ENCODE measurements at regions not wholly inside any gene's neighbourhood (a gene's known extent, or its start where the extent isn't known, plus 50 kb on each side); places are given as distances from the start of the nearest gene placed in this dataset.
A peak's percentile ranks its signal among the peaks of the same experiment; 100 is the strongest.

DNA sequence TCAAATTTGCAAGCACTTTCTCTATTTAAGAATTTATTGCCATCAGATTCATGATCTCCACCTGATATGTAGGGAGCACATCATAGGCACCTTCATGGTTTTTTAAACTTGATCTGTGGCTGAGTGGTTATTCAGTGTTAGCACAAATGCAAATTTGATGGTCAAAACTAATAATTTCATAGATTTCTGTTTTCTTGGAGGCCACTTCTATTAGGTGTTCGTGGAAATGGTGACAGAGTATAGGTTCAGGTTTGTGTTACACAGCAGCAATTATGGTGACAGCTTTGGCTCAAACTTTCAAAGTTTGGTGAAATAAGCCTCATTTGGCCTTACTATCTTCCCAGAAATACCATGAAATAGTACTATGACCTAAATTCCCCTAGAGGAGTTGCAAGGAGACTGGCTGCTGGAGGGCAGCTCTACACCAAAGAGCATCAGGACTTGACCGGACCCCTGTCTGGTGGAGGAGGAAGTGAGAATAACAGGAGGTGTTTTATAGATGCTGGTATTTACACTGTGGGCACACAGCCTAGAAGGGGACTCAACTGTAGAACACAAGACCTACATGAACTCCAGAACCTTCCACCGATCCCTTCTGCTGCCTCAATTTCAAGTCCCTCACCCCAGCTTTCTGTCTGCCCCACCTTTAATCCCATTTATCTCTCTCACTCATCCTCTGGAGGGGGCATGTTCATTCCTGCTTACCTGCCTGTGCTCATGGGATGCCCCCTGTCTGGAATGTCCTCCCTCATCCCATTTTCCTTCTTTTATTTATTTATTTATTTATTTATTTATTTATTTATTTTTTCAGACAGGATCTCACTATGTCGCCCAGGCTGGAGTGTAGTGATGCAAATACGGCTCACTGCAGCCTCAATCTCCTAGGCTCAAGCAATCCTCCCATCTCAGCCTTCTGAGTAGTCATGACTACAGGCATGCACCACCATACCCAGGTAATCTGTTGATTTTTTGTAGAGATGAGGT, 132.9 kb upstream of the SIX2 start:
- no peak for DNase-seq (ENCODE audit: low read depth)

DNA sequence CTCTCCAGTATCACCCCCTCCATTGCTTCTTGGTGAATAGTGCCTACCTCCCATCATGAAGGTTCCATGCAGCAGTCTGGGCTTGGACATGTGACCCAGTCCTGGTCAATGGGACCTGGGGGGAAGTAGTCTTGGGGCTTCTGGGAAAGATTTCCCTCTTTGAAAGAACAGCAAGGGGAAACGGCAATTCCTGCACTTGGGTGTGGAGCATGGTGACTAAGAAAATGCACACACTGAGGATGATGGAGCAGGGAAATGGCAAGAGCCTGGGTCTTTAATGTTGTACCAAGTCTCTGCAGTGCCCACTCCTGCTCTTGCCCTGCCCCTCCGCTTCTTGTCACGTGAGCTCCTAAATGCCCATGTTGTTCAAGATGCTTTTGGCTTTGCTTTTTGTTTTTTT, 131.4 kb upstream of the SIX2 start:
- DNase-seq (ENCODE audit: low read depth), result no peak

DNA sequence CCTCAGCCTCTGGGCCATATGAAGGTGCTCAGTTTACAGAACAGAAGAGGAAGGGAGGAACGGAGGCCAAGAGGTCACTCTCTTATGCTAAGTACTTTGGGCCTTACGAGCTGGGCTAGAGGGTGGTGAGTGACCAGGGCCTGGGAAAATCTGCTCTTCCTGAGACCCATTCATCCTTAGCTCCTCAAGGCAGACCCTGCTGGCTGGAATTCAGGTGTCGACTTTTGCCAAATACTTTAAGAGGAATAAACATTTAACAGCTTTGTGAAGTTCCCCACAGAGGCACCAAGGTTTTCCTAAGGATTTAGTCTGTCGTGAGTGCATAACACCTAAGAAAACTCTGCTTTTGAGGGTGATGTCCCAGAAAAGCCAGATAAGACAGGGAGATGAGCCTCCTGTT, 129.7 kb upstream of the SIX2 start:
- DNase-seq (ENCODE audit: low read depth), result no peak

DNA sequence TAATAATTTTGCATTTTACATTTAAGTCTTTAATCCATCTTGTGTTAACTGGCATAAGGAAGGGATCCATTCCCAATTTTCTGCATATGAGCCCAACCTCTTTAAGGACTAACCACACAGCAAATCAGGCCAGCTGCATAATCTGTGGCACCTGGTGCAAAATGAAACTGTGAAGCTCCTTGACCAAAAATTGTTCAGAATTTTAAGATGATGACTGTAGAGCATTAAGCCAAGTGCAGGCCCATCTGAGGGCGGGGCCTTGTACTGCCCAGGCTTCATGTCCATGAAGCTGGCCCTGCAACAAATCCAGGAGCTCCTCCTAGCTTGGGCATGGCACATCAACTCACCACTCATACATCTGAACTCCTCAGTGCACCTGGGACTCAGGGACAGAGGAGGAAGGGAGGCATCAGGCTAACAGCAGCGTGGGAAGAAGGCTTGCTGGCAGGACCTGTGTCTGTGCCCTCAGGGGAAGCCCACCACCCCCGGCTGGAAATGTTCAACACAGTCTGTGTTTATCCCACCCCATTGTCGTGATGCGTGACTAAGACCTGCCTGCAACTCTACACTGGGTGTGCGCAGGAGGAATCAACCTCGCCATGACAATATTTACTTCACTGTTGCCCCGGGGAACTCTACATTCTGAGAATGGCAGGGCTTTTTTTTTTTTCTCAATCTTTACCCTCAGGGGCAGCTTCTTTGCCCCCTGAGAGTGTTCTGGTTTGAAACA, 128.9 kb upstream of the SIX2 start:
- no peak for DNase-seq (ENCODE audit: low read depth)

DNA sequence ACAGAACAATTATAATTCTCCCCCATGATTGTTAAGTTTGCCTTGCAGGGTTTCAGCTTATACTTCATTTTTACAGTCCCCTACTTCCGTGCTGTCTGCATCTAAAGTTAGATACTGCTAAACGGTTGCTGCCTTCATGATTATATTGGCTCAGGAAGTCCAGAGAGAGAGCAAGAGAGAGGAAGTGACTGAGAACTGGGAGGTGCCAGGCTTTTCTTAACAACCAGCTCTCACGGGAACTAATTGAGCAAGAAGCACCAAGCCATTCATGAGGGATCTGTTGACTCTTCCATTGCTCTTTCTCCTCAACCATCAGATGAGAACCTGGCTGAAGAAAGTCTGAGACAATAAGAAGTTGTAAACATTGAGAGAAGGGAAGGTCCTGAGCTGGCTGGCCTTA, 125.5 kb upstream of the SIX2 start:
- peak; percentile 74 for DNase-seq (ENCODE audit: low read depth)

DNA sequence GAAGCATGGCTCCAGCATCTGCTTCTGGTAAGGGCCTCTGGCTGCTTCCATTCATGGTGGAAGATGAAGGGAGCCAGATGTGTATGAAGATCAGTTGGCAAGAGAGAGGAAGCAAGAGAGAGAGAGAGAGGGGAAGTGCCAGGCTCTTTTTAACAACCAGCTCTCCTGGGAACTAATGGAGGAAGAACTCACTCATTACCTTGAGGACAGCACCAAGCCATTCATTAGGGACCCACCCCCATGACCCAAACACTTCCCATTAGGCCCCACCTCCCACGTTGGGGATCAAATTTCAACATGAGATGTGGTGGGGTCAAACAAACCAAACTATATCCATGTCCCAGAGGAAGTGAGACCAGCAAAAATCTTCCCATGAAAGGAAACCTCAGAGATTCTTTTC, 124.8 kb upstream of the SIX2 start:
- peak; percentile 25 for DNase-seq (ENCODE audit: low read depth)

DNA sequence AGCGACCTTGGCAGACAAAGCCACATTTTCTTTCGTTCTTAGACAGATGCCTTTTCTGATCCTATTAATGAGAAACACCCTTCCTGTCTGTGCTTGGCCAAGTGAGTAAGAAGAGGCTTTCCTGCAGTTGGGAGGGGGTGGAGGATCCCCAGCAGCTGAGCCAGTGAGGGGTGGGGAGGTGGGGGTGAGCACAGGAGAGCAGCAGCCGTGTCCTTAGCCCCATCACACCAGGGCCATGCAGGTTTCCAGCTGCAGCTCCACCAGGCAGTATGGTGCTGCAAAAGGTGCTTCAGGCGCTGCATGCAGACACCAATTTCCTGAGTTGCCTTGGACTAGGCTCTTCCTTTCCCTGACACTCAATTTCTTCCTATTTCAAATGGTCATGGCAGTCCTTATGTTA, 123.3 kb upstream of the SIX2 start:
- DNase-seq (ENCODE audit: low read depth), result no peak

DNA sequence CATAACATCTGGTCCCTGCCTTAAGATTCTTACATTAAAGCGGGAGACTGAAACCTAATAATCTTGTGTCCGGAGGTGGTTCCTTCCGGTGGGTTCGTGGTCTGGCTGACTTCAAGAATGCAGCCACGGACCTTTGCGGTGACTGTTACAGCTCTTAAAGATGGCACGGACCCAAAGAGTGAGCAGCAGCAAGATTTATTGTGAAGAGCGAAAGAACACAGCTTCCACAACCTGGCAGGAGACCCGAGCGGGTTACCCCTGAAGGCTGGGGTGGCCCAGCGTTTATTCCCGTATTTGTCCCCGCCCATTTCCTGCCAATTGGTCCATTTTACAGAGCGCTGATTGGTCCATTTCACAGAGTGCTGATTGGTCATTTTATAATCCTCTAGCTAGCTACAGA, 122.3 kb upstream of the SIX2 start:
- no peak for DNase-seq (ENCODE audit: low read depth)

DNA sequence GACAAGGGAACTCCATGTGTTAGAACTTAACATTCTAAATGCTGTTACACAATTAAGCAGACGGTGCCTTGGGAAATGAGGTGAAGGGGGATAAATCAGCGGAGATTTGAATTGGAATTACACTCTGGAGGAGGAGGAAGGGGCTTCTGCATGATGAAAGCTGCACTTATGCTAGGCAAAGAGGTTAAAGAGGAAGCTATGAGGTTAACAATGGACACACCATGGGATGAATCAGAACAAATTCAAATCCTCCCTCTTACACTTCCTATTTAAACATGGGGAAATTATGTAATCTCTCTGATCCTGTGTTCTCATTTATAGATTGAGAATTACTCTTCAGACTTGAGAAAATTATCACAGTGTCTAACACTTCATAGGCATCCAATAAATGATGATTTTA, 121.5 kb upstream of the SIX2 start:
- no peak for DNase-seq (ENCODE audit: low read depth)

DNA sequence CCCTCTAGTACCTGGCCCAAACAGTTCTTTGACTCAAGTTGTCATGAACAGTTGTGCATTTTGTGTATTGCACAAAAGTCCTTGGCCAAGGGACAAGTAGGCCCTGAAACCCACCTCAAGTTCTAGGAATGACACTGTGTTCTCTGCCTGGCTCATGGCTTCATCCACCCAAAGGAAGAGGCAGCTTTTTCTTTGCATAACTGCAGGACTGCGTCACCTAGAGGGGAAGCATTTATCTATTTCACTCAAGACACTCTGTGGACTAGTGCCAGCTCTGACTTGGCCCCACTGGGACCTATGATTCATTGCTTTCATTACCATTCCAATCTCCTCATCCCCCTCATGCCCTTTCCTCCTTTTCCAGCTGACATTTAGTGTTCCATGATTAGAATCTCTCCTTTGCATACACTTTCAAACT, 119.3 kb upstream of the SIX2 start:
- DNase-seq (ENCODE audit: low read depth), result peak; percentile 91

DNA sequence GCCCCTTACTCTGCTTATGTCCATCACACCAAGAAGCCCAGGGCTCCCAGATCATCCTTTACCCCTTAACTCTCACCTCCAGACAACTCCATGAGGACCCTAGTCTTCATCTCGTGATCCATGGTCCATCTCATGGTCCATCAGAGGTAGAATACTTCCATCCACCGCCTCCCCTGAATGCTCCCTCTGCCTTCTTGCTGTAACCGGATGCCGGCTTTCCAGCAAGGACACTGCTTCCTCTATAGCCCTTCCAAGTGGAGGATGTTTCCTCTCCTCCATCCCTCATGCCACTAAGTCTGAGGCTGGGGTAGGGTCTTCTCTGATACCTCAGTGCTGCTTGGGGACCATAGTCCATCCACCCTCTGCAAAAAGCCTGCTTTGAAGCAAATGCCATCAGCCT, 118.6 kb upstream of the SIX2 start:
- no peak for DNase-seq (ENCODE audit: low read depth)

DNA sequence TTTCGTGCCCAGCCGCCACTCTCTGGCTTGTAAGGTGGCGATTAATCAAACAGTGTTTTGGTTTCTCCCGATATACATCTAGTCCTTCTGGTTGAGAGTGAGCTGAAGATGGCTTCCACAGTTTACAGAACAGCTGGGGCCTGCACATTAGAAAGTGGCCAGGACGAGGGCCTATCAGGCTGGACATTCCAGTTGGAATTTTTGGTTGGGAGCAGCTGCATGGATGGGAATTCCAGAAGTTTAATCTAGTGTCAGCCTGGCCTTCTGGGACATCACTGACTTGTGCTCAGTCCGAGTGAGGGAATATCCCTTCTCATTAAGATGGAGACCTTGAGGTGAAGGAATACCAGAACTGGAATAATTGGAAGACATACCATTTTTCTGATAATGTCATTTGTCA, 118.1 kb upstream of the SIX2 start:
- DNase-seq (ENCODE audit: low read depth), result no peak

DNA sequence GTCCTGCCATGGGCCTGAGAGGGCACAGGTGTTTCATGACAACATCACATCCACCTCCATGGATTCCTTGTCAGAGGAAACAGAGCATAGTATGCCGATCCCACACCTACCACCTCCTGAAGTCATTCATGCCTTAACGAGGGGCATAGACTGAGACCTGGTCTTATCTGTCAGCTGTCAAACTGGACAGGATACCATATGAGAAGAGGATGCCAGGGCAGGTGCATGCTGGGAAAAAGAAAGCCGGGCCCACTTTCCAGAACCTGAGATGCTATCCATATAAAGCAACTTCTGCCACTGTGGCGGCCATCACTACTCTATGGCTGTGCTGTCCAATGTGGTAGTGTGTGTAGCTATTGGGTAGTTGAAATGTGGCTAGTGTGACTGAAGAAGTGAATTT, 116.0 kb upstream of the SIX2 start:
- DNase-seq (ENCODE audit: low read depth), result no peak

DNA sequence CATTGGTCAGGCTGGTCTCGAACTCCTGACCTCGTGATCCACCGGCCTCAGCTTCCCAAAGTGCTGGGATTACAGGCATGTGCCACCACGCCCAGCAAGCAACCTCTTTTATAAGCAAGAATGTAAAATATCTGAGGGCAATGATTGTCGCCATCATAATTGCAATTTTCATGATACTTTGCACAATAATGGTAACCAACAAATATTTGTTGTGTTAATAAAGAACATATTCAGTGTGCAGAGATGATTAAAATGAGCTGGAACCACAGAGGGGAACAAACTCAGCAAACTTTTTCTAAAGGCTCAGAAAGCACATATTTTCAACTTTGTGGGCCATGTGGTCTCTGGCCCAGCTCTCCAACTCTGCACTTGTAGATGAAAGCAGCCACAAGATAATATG, 115.2 kb upstream of the SIX2 start:
- DNase-seq (ENCODE audit: low read depth), result no peak

DNA sequence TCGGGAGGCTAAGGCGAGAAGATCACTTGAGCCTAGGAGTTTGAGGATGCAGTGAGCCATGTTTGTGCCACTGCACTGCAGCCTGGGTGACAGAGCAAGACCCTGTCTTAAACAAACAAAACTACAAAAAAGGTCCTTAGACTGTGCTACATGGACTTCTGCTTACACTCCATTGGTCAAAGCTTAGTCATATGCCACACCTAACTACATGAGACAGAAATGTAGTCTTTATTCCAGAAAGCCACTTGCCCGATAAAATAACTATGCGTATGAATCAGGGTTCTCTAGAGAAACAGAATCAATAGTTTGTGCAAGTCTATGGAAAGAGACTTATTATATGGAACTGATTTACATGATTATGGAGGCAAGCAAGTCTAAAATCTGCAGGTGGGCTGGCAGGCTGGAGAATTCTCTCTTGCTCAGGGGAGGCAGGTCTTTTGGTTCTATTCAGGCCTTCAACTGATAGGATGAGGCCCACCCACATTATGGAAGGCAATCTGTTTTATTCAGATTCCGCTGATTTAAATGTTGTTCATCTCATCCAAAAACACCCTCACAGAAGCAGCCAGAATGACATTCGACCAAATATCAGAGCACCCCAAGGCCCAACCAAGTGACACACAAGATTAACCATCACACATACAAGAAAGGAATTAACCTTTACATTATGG, 114.4 kb upstream of the SIX2 start:
- DNase-seq (ENCODE audit: low read depth), result no peak

DNA sequence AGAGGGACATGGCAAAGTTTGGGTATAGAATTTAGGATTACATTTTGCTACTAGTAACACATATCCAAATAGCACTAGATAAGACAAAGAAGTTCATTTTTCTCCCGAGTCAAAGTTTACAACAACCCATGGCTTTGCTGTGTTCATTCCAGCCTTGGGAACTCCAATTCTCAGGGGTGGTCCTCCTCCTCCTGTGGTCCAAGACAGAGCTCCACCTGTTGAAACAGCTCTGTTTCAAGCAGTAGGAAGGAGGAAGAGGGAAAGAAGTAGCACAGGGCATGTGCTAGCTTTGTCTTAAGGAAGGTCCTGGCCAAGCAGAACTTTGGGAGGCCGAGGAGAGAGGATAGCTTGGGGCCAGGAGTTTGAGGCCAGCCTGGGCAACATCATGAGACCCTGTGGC, 113.8 kb upstream of the SIX2 start:
- DNase-seq (ENCODE audit: low read depth), result no peak

DNA sequence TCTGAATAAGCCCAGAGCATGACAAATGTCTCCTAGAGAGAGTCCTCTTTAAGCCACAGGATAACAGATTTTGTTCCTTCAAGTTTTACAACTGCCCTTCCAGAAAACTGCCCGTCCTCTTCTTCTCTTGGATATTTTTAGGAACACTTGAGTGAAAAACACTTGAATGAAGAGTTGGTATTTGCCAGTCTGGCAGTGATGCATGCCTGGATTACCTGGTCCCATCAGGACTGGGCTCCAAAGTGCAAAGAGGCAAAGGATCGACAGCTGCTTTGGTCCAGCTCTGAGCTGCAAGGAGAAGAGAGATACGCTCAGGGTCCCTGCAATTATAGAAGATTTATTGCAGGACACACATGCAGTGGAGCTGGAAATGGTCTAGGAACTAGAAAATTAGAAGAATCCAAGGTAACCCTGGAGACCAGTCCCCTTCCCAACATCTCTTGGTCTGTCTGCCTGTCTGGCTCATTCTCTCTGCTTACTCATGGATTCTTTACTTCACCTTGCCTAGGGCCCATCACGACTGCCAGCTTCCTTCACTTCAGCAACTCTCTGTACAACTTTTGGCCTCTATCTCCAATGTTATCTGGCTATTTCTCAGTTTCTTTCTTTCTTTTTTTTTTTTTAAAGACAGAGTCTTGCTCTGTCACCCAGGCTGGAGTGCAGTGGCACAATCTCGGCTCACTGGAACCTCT, 112.1 kb upstream of the SIX2 start:
- DNase-seq (ENCODE audit: low read depth), result no peak

DNA sequence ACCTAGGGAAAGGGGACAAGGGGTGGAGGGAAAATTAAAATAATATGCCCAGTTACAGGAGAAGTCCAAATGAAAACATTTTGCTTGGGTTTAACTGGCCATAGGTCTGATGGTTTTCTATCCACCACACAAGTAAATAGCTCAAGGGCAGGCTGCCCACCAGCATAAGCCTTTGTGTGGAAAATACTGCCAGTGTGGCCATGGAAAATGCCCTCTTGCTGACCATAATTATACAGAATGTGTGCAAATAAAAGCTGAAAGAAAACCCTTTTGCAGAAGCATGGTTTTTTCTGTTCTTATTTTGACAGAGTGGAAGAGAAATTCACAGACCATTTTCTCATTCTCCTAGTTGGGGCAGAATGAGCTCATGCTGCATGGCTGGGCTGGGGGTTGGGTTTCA, 111.3 kb upstream of the SIX2 start:
- no peak for DNase-seq (ENCODE audit: low read depth)

DNA sequence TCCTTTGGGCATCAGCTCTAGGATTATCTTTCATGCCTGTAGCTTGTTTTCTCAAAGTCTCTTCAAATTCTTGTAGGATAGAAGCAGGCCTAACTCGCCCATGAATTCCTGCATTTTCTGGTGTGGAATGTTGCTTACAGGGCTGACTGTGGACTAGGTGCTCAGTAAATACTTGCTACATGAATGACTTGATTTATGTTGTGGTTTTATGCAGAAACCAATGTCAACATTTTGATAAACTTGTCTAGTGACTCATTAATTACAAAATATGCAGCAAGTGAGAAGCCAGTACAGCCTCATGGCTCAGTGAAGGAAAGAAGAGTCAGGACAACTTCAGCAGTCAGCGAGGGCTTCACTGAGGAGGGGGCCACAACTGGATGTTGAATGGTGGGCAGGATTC, 110.6 kb upstream of the SIX2 start:
- DNase-seq (ENCODE audit: low read depth), result peak; percentile 53

DNA sequence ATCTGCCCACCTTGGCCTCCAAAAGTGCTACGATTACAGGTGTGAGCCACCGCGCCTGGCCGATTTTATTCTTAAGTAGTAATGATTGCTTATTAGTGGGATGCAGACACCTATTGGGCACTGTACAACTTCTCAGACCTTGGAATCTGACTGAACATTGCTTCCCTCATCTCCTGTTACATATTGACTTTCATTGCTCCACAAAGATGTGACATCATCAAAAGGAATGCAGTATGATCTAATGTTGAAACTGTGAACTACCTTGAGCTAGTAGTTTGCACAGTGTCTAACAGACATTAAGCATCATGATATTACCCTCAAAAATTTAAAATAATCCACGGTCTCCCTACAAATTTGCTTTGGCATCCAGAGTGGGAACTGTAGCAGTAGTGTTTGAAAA, 109.8 kb upstream of the SIX2 start:
- no peak for DNase-seq (ENCODE audit: low read depth)

DNA sequence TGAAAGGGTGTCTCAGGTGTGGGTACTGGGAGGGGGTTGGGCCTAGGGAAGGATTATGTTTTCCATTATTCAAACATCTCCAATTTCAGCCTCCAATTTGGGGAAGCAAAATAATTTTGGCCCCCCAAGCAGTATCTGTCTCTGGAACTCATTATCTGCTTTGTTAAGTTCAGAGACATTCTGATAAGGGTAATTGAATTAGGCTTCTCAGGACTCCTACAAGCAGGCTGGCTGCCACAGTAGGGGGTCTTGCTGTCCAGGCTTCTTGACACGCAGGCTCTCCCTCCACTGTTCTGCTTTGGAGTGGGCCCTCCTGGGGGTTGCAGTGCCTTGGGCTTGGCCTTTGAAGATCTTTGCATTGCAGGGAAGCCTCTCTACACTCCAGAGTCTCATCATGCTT, 108.1 kb upstream of the SIX2 start:
- DNase-seq (ENCODE audit: low read depth), result no peak

DNA sequence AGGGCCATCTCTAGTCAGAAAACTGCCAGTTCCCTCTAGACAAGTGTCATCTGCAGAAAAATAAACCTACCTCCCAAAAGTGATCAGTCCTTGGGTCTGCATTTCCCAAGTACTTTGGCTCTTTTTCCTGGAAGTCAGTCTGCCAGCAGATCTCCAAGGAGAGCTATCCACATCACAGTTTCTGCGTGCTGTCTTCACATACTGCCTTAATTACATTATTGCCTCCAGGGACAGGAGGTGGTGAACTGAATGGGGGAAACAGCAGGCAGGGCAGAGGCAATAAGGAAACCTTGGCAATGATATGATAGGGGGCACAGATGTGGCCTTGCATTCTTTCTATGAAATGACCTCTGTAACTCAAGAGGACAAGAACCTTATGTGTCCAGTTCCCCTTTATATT, 105.9 kb upstream of the SIX2 start:
- no peak for DNase-seq (ENCODE audit: low read depth)

Measured in stromal cell of bone marrow (primary cell).